Mononuclear cell (primary cell): ENCODE measurements at regions not wholly inside any gene's neighbourhood (a gene's known extent, or its start where the extent isn't known, plus 50 kb on each side); places are given as distances from the start of the nearest gene placed in this dataset.

Experiments used
- H3K27me3 ChIP-seq: 2 replicates; pipeline ENCODE4 v1.6.0; 2011; ENCODE audit warnings: low read length, control low read depth; ENCODE audit not compliant: insufficient read depth
- H3K4me1 ChIP-seq: 2 replicates; pipeline ENCODE4 v1.5.1; 2011; ENCODE audit warnings: mild to moderate bottlenecking, low read length, control low read depth; ENCODE audit not compliant: insufficient read depth
- H3K4me3 ChIP-seq: 2 replicates; pipeline ENCODE4 v1.5.1; 2011; ENCODE audit warnings: mild to moderate bottlenecking, low read length, moderate library complexity
- H3K9me3 ChIP-seq: 2 replicates; pipeline ENCODE4 v1.5.1; 2011; ENCODE audit warnings: low read depth, mild to moderate bottlenecking, control low read depth, low read length

GRCh38 chr4:138317175-138317748, 75.1 kb upstream of the SLC7A11 start:
- H3K9me3 ChIP-seq, result no peaks in the 10 kb centered on the region
- no peaks in the 10 kb centered on the region for H3K4me1 ChIP-seq
- no peaks in the 10 kb centered on the region for H3K27me3 ChIP-seq
- no peak overlapping the region for H3K4me3 ChIP-seq

DNA sequence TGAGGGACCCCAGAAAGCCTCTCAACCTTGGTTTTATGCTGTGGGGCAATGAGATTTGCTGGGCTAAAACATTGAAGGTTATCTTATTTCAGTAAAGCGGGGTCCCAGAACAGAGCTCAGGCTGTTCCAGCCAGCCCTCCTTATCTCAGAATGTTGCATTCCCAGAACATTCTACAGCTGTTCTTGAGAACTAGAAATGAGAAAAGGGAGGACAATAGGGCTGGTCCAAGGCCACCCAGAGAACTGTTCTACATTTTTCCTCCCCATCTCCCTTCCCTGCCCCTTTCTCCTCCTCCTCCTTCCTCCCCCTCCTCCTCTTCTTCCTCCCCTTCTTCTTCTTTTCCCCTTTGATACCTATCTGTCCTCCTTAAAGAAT, 70.4 kb upstream of the SLC7A11 start:
- H3K4me3 ChIP-seq, result no peak overlapping the region
- no peaks in the 10 kb centered on the region for H3K27me3 ChIP-seq
- no peaks in the 10 kb centered on the region for H3K4me1 ChIP-seq
- no peaks in the 10 kb centered on the region for H3K9me3 ChIP-seq

- H3K9me3 ChIP-seq, result no peaks in the 10 kb centered on the region
- H3K4me3 ChIP-seq, result no peak overlapping the region
- no peaks in the 10 kb centered on the region for H3K27me3 ChIP-seq
- peaks cover 2% of the 10 kb centered on the region for H3K4me1 ChIP-seq
Observed at GRCh38 chr4:138311771-138312535, 69.8 kb upstream of the SLC7A11 start.

GRCh38 chr4:138310991-138311390, 68.8 kb upstream of the SLC7A11 start:
- peaks cover 2% of the 10 kb centered on the region for H3K4me1 ChIP-seq
- no peak overlapping the region for H3K4me3 ChIP-seq
- no peaks in the 10 kb centered on the region for H3K9me3 ChIP-seq
- H3K27me3 ChIP-seq, result no peaks in the 10 kb centered on the region

DNA sequence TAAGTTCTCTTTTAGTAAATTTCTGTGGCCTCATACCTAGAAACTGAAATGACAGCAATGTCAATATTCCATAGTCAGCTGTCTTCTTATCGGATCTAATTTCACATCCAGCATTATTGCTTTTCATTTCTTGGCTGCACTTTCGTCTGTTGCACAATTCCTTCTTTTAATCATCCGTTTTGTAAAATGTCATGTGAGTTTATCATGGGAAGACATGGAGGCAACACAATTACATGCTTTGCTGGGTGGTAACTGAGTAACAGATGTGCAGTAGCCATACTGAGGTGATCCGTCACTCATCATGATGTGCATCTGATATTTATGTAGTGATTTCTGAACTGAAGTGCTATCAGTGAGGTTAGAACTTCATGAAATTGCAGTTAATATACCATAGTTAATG, 68.3 kb upstream of the SLC7A11 start:
- H3K4me1 ChIP-seq, result peaks cover 4% of the 10 kb centered on the region
- no peak overlapping the region for H3K4me3 ChIP-seq
- no peaks in the 10 kb centered on the region for H3K9me3 ChIP-seq
- H3K27me3 ChIP-seq, result no peaks in the 10 kb centered on the region

DNA sequence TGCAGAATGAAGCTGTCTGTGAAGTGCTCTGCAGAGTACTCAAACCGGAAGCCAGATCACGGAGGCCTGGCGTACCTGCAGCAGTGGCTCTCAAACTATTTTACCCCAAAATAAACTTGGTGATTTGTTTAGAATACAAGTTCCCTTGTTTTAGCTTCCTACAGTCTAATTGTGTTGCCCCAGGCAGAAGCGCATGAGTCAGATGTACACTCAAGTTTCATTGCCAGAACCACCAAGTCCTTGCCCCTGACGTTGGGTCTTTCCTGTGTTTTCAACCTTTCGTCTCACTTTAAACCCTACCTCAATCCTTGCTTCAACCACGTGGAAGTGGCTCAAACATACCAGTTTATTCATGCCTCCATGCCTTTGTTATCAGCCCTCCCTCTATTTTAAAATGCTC, 66.2 kb upstream of the SLC7A11 start:
- Histone ChIP-seq H3K9me3 (no peaks in the 10 kb centered on the region), H3K27me3 (no peaks in the 10 kb centered on the region), H3K4me3 (no peak overlapping the region), H3K4me1 (peaks cover 6% of the 10 kb centered on the region)

DNA sequence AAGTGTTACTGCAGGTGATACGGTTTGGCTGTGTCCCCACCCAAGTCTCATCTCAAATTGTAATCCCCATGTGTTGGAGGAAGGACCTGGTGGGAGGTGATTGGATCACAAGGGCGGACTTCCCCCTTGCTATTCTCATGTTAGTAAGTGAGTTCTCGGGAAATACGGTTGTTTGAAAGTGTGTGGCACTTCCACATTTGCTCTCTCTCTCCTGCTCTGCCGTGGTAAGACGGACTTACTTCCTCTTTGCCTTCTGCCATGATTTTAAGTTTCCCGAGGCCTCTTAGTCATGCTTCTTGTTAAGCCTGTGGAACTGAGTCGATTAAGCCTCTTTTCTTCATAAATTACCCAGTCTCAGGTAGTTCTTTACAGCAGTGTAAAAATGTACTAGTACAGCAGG, 65.2 kb upstream of the SLC7A11 start:
- H3K4me1 ChIP-seq, result peaks cover 6% of the 10 kb centered on the region
- no peak overlapping the region for H3K4me3 ChIP-seq
- no peaks in the 10 kb centered on the region for H3K27me3 ChIP-seq
- no peaks in the 10 kb centered on the region for H3K9me3 ChIP-seq

GRCh38 chr4:138305050-138305449, 62.9 kb upstream of the SLC7A11 start:
- no peaks in the 10 kb centered on the region for H3K9me3 ChIP-seq
- peaks cover 6% of the 10 kb centered on the region for H3K4me1 ChIP-seq
- no peaks in the 10 kb centered on the region for H3K27me3 ChIP-seq
- no peak overlapping the region for H3K4me3 ChIP-seq

DNA sequence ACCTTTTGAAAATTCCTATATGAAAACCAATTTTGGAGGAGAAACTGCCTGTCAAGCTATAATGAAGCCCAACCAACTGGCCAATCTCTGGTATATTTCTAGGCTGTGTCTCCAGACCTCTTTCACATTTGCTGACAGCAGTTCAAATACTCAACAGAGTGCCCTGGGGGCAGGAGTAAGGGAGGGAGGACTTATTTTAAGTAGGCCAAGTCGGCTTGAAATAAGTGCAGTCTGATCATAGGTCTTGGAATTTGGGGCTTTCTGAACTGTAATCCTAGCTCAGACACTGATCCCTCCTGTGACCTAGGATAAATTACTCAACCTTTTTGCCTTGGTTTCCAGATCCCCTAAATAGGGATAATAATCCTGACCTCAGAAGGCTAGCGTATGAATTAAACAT, 59.4 kb upstream of the SLC7A11 start:
- no peaks in the 10 kb centered on the region for H3K9me3 ChIP-seq
- peaks cover 3% of the 10 kb centered on the region for H3K4me1 ChIP-seq
- no peak overlapping the region for H3K4me3 ChIP-seq
- no peaks in the 10 kb centered on the region for H3K27me3 ChIP-seq

DNA sequence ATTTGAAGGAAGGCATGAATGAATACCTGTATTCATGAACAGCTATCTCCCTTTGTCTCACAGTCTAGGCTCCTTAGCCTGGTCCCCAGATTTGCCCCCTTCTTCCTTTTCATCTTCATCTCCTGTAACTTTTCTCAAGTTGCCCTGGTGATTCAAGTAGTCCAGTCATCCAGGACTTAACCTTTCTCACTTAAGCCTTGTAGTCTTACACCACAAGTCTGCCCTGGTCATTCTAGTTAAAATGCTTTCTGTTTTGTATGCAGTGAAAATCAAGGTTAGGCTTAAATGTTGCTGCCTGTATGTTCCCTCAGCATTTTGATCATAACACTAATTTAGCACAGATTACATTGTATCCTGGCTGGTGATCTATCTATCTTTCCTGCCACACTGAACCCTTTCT, 58.5 kb upstream of the SLC7A11 start:
- no peaks in the 10 kb centered on the region for H3K27me3 ChIP-seq
- H3K4me3 ChIP-seq, result no peak overlapping the region
- H3K4me1 ChIP-seq, result peaks cover 3% of the 10 kb centered on the region
- no peaks in the 10 kb centered on the region for H3K9me3 ChIP-seq

- H3K4me1 ChIP-seq, result no peaks in the 10 kb centered on the region
- H3K9me3 ChIP-seq, result no peaks in the 10 kb centered on the region
- no peak overlapping the region for H3K4me3 ChIP-seq
- no peaks in the 10 kb centered on the region for H3K27me3 ChIP-seq
Observed at GRCh38 chr4:138299881-138300280, 57.7 kb upstream of the SLC7A11 start.

DNA sequence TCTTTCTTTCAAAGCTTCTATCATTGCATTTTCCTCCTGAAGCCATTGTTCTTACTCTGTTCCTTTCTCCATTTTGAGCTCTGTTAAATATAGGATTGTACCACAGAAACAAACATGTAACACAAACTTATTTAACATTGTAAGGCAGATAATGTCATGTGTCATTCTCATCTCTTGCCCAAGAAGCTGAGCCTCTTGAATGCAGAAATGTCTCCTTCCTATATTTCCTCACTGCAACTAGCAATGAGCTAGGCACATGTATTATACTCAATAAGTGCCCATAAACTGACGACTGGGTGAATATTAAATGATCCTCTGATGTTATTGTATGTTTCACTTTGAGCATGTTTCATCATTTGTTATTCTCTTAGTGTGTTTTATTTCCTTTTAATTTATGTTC, 56.7 kb upstream of the SLC7A11 start:
- Histone ChIP-seq H3K4me1 (no peaks in the 10 kb centered on the region), H3K9me3 (no peaks in the 10 kb centered on the region), H3K4me3 (no peak overlapping the region), H3K27me3 (no peaks in the 10 kb centered on the region)

- H3K9me3 ChIP-seq, result no peaks in the 10 kb centered on the region
- H3K27me3 ChIP-seq, result no peaks in the 10 kb centered on the region
- H3K4me3 ChIP-seq, result no peak overlapping the region
- H3K4me1 ChIP-seq, result no peaks in the 10 kb centered on the region
Observed at GRCh38 chr4:138298431-138298830, 56.3 kb upstream of the SLC7A11 start.

- H3K4me3 ChIP-seq, result no peak overlapping the region
- no peaks in the 10 kb centered on the region for H3K4me1 ChIP-seq
- H3K9me3 ChIP-seq, result no peaks in the 10 kb centered on the region
- H3K27me3 ChIP-seq, result no peaks in the 10 kb centered on the region
Observed at GRCh38 chr4:138297743-138298405, 55.7 kb upstream of the SLC7A11 start.

DNA sequence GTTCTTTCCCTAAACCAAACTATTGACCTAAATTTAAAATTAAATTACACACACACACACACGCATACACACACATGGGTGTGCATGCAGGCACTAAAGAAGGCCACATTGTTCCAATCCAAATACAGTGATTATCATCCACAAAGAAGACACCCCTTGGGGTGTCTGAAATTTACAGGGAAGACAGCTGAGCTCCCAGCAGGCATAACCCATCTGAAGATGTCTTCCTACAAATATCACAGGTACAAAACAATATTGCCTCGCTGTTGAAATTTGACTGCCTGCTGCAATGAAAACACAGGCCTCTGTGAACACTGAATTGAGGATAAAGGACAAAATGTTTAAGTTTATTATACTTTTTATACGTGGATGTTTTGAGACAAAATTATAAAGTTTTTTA, 50.2 kb upstream of the SLC7A11 start:
- H3K4me3 ChIP-seq, result no peak overlapping the region
- H3K4me1 ChIP-seq, result no peaks in the 10 kb centered on the region
- H3K27me3 ChIP-seq, result no peaks in the 10 kb centered on the region
- no peaks in the 10 kb centered on the region for H3K9me3 ChIP-seq
